ENCODE measurements at regions not wholly inside any gene's neighbourhood (a gene's known extent, or its start where the extent isn't known, plus 50 kb on each side); places are given as distances from the start of the nearest gene placed in this dataset.

DNA sequence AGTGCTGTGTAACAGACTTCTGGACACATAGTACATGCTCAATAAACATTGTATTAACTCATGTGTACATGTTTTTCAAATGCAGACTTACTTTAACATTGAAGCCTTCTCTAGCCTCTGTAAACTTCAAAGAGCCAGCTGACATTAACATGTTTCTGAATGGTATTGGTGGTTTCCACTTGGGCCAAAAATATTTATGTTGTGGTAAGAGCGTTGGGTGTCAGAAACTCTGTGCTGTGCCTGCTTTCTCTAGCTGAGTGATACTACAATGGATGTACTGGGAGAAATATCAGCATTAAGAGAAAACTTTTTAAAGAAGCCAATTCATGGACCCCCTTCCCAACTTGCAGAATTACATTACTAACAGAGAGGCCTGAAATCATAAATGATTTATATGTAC is 1951.7 kb downstream of the TP53TG3F start:
- no peaks in the 10 kb centered on the region for H3K4me1 ChIP-seq (ENCODE audit: control insufficient read depth, extremely low read depth, insufficient read depth, low read length)
- no peak for TF ChIP-seq EZH2 (IDR thresholded peaks at IDR 0.05; ENCODE audit: low read length)
- TF ChIP-seq, protein P1, sequence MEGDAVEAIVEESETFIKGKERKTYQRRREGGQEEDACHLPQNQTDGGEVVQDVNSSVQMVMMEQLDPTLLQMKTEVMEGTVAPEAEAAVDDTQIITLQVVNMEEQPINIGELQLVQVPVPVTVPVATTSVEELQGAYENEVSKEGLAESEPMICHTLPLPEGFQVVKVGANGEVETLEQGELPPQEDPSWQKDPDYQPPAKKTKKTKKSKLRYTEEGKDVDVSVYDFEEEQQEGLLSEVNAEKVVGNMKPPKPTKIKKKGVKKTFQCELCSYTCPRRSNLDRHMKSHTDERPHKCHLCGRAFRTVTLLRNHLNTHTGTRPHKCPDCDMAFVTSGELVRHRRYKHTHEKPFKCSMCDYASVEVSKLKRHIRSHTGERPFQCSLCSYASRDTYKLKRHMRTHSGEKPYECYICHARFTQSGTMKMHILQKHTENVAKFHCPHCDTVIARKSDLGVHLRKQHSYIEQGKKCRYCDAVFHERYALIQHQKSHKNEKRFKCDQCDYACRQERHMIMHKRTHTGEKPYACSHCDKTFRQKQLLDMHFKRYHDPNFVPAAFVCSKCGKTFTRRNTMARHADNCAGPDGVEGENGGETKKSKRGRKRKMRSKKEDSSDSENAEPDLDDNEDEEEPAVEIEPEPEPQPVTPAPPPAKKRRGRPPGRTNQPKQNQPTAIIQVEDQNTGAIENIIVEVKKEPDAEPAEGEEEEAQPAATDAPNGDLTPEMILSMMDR (optimal IDR thresholded peaks at IDR 0.05 in 1 of 3, IDR thresholded peaks at IDR 0.05 in 1 of 3, conservative IDR thresholded peaks at IDR 0.05 in 1 of 3; ENCODE audit: extremely low read depth in 1 of 3, insufficient read depth in 2 of 3, low read length in 3 of 3), result no peak
- H3K27ac ChIP-seq (ENCODE audit: control insufficient read depth, insufficient read depth, low read length), result no peak overlapping the region
- H4K20me1 ChIP-seq (ENCODE audit: control insufficient read depth, extremely low read depth, insufficient read depth, low read length), result no peaks in the 10 kb centered on the region
- DNase-seq (ENCODE audit: low read depth, low spot score), result no peak
- H3K36me3 ChIP-seq (ENCODE audit: control insufficient read depth in 2 of 2, extremely low read depth in 1 of 2, insufficient read depth in 2 of 2, low read length in 2 of 2), result no peaks in the 10 kb centered on the region
- no peaks in the 10 kb centered on the region for H3K79me2 ChIP-seq (ENCODE audit: control insufficient read depth, insufficient read depth, low read length)
- no peaks in the 10 kb centered on the region for H3K9me3 ChIP-seq (ENCODE audit: control insufficient read depth, low read depth, low read length)
- dilution Hi-C loops (cut with MboI; ENCODE audit: extremely low pct_ligation_motif_present, low sequenced_read_pairs), result no loop called here
- H2AFZ ChIP-seq (ENCODE audit: control insufficient read depth, low read length), result no peak overlapping the region
- FAIRE-seq, result no peak
- no peak overlapping the region for H3K9ac ChIP-seq (ENCODE audit: control insufficient read depth, extremely low read depth, insufficient read depth, low read length)
- H3K4me3 ChIP-seq (ENCODE audit: control insufficient read depth in 2 of 3, extremely low read depth in 1 of 3, insufficient read depth in 2 of 3, low read depth in 1 of 3, low read length in 3 of 3), result no peak overlapping the region
- no peak overlapping the region for H3K4me2 ChIP-seq (ENCODE audit: control insufficient read depth, extremely low read depth, insufficient read depth, low read depth, low read length)
- H3K9me1 ChIP-seq (ENCODE audit: control insufficient read depth, extremely low read depth, insufficient read depth, low read length), result no peaks in the 10 kb centered on the region
- no peaks in the 10 kb centered on the region for H3K27me3 ChIP-seq (ENCODE audit: control insufficient read depth, extremely low read depth, insufficient read depth, low read length)

DNA sequence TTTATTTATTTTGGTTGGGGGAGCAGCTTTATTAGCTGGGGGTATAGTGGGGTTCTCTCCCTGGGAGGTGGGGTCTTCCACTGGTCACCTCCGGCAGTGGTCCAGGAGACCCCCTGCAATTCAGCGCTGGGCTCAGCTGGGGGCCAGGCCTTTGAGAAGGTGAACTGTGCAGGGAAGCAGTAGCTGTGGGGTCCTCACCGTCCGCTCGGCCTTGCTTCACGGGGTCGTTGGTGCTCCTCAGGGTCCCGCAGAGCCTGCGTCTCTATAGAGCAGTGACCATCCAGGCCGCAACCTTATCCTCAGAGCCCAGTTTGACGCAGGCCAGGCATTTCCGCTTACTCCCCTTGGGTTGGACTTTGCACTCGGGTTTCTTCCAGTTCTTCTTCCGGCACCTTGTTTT is 1954.7 kb downstream of the TP53TG3F start:
- H3K4me3 ChIP-seq (ENCODE audit: control insufficient read depth in 2 of 3, extremely low read depth in 1 of 3, insufficient read depth in 2 of 3, low read depth in 1 of 3, low read length in 3 of 3), result no peak overlapping the region
- no peaks in the 10 kb centered on the region for H3K79me2 ChIP-seq (ENCODE audit: control insufficient read depth, insufficient read depth, low read length)
- no peaks in the 10 kb centered on the region for H3K27me3 ChIP-seq (ENCODE audit: control insufficient read depth, extremely low read depth, insufficient read depth, low read length)
- no peaks in the 10 kb centered on the region for H4K20me1 ChIP-seq (ENCODE audit: control insufficient read depth, extremely low read depth, insufficient read depth, low read length)
- H3K9ac ChIP-seq (ENCODE audit: control insufficient read depth, extremely low read depth, insufficient read depth, low read length), result no peak overlapping the region
- no peak overlapping the region for H2AFZ ChIP-seq (ENCODE audit: control insufficient read depth, low read length)
- TF ChIP-seq, protein P1 (optimal IDR thresholded peaks at IDR 0.05 in 1 of 3, IDR thresholded peaks at IDR 0.05 in 1 of 3, conservative IDR thresholded peaks at IDR 0.05 in 1 of 3; ENCODE audit: extremely low read depth in 1 of 3, insufficient read depth in 2 of 3, low read length in 3 of 3), result no peak
- TF ChIP-seq EZH2 (IDR thresholded peaks at IDR 0.05; ENCODE audit: low read length), result no peak
- H3K9me1 ChIP-seq (ENCODE audit: control insufficient read depth, extremely low read depth, insufficient read depth, low read length), result no peaks in the 10 kb centered on the region
- DNase-seq (ENCODE audit: low read depth, low spot score) (no peak), FAIRE-seq (no peak)
- H3K27ac ChIP-seq (ENCODE audit: control insufficient read depth, insufficient read depth, low read length), result no peak overlapping the region
- H3K4me2 ChIP-seq (ENCODE audit: control insufficient read depth, extremely low read depth, insufficient read depth, low read depth, low read length), result no peak overlapping the region
- H3K36me3 ChIP-seq (ENCODE audit: control insufficient read depth in 2 of 2, extremely low read depth in 1 of 2, insufficient read depth in 2 of 2, low read length in 2 of 2), result no peaks in the 10 kb centered on the region
- dilution Hi-C loops (cut with MboI; ENCODE audit: extremely low pct_ligation_motif_present, low sequenced_read_pairs), result no loop called here
- no peaks in the 10 kb centered on the region for H3K4me1 ChIP-seq (ENCODE audit: control insufficient read depth, extremely low read depth, insufficient read depth, low read length)
- H3K9me3 ChIP-seq (ENCODE audit: control insufficient read depth, low read depth, low read length), result no peaks in the 10 kb centered on the region

All from keratinocyte (primary cell).